ENCODE measurements at regions not wholly inside any gene's neighbourhood (a gene's known extent, or its start where the extent isn't known, plus 50 kb on each side); places are given as distances from the start of the nearest gene placed in this dataset.

GRCh38 chr4:29033703-29034102, 1686.5 kb upstream of the PCDH7 start (continued):
- TF ChIP-seq RXRA (IDR thresholded peaks at IDR 0.05; ENCODE audit: borderline replicate concordance, low read depth) (no peak), POLR2AphosphoS5 (IDR thresholded peaks at IDR 0.05; ENCODE audit: low read depth, low read length) (no peak), RFX5 (IDR thresholded peaks at IDR 0.05; ENCODE audit: low read length) (no peak), JUND (IDR thresholded peaks at IDR 0.05) (no peak), ZBTB33 (IDR thresholded peaks at IDR 0.05; ENCODE audit: borderline replicate concordance, low read depth) (no peak), USF2 (IDR thresholded peaks at IDR 0.05; ENCODE audit: borderline replicate concordance, low read depth, low read length) (no peak)

- H3K36me3 ChIP-seq (replicated peaks in 1 of 2; ENCODE audit: control insufficient read depth in 1 of 2, insufficient read depth in 2 of 2, low read length in 1 of 2) = no peaks in the 10 kb centered on the region
- no peaks in the 10 kb centered on the region for H3K27me3 ChIP-seq (ENCODE audit: insufficient read depth)
- H3K79me2 ChIP-seq (ENCODE audit: insufficient read depth) = no peaks in the 10 kb centered on the region
- WGBS (ENCODE audit: low lambda C conversion rate) = under 1% methylated on average over 5 of the region's 5 CpGs
- no peak overlapping the region for H3K4me3 ChIP-seq (ENCODE audit: low read depth in 2 of 2, low read length in 1 of 2)
- H3K4me2 ChIP-seq = no peak overlapping the region
- TF ChIP-seq ELF1 (IDR thresholded peaks at IDR 0.05) (no peak), USF2 (IDR thresholded peaks at IDR 0.05; ENCODE audit: borderline replicate concordance, low read depth, low read length) (no peak)
- ChIA-PET POLR2A (no interaction called here), CTCF (interaction anchor here (1.4 kb wide), 1 partner anchor 11 kb away, joined by 4 read pairs; no protein-coding TSS in a partner anchor)
- no peak overlapping the region for H3K9ac ChIP-seq
- H3K9me2 ChIP-seq = no peaks in the 10 kb centered on the region
- no peaks in the 10 kb centered on the region for H4K20me1 ChIP-seq (ENCODE audit: insufficient read depth)
- H3F3A ChIP-seq (replicated peaks; ENCODE audit: insufficient read depth) = no peaks in the 10 kb centered on the region
- no peak for DNase-seq
- H2AFZ ChIP-seq (ENCODE audit: low read depth) = no peak overlapping the region
- H3K4me1 ChIP-seq (ENCODE audit: control insufficient read depth in 1 of 2, insufficient read depth in 2 of 2, low read depth in 1 of 2, low read length in 1 of 2) = no peaks in the 10 kb centered on the region
- H3K9me3 ChIP-seq = no peaks in the 10 kb centered on the region
- H3K27ac ChIP-seq (ENCODE audit: low read depth in 2 of 2, low read length in 1 of 2) = no peak overlapping the region
Measured at GRCh38 chr4:29037501-29037900, 1682.7 kb upstream of the PCDH7 start.

GRCh38 chr4:29043411-29043810, 1676.8 kb upstream of the PCDH7 start:
- no peaks in the 10 kb centered on the region; a peak in 1 of 4 replicates for H3K4me1 ChIP-seq (ENCODE audit: control insufficient read depth in 1 of 2, insufficient read depth in 2 of 2, low read depth in 1 of 2, low read length in 1 of 2)
- CTCF ChIA-PET = no interaction called here
- H3K27me3 ChIP-seq (ENCODE audit: insufficient read depth) = no peaks in the 10 kb centered on the region
- no peaks in the 10 kb centered on the region for H3K79me2 ChIP-seq (ENCODE audit: insufficient read depth)
- WGBS (ENCODE audit: low lambda C conversion rate) = 1% methylated on average over 5 of the region's 5 CpGs
- POLR2A ChIA-PET = no interaction called here
- DNase-seq = no peak
- TF ChIP-seq FOXM1 (IDR thresholded peaks at IDR 0.05; ENCODE audit: low read depth) = no peak
- no peak for TF ChIP-seq ELF1 (IDR thresholded peaks at IDR 0.05)
- TF ChIP-seq FOSL2 (IDR thresholded peaks at IDR 0.05; ENCODE audit: borderline replicate concordance, low read depth) = no peak
- TF ChIP-seq RAD21 (IDR thresholded peaks at IDR 0.05; ENCODE audit: low read length) = no peak
- TF ChIP-seq MEF2A (IDR thresholded peaks at IDR 0.05; ENCODE audit: borderline replicate concordance, low read depth) = no peak
- no peak for TF ChIP-seq IRF3 (IDR thresholded peaks at IDR 0.05; ENCODE audit: low read depth, low read length)
- TF ChIP-seq CHD2 (IDR thresholded peaks at IDR 0.05; ENCODE audit: low read length, partially characterized antibody) = no peak
- no peak for TF ChIP-seq GATA2 (CRISPR knock-in tag; IDR thresholded peaks at IDR 0.05)
- TF ChIP-seq NFIC (IDR thresholded peaks at IDR 0.05; ENCODE audit: borderline replicate concordance) = no peak
- no peak for TF ChIP-seq RXRA (IDR thresholded peaks at IDR 0.05; ENCODE audit: borderline replicate concordance, low read depth)
- TF ChIP-seq REST (IDR thresholded peaks at IDR 0.05; ENCODE audit: low read depth, low read length) = no peak
- H2AFZ ChIP-seq (ENCODE audit: low read depth) = no peak overlapping the region
- no peak overlapping the region for H3K4me2 ChIP-seq
- H3K4me3 ChIP-seq (ENCODE audit: low read depth in 2 of 2, low read length in 1 of 2) = no peak overlapping the region
- H3K27ac ChIP-seq (ENCODE audit: low read depth in 2 of 2, low read length in 1 of 2) = no peak overlapping the region
- no peaks in the 10 kb centered on the region for H3K9me3 ChIP-seq
- H3K9ac ChIP-seq = no peak overlapping the region
- H3K36me3 ChIP-seq (replicated peaks in 1 of 2; ENCODE audit: control insufficient read depth in 1 of 2, insufficient read depth in 2 of 2, low read length in 1 of 2) = no peaks in the 10 kb centered on the region
- H3K9me2 ChIP-seq = no peaks in the 10 kb centered on the region
- H3F3A ChIP-seq (replicated peaks; ENCODE audit: insufficient read depth) = no peaks in the 10 kb centered on the region
- H4K20me1 ChIP-seq (ENCODE audit: insufficient read depth) = no peaks in the 10 kb centered on the region

All from SK-N-SH (cell line).